ENCODE measurements at regions not wholly inside any gene's neighbourhood (a gene's known extent, or its start where the extent isn't known, plus 50 kb on each side); places are given as distances from the start of the nearest gene placed in this dataset.

DNA sequence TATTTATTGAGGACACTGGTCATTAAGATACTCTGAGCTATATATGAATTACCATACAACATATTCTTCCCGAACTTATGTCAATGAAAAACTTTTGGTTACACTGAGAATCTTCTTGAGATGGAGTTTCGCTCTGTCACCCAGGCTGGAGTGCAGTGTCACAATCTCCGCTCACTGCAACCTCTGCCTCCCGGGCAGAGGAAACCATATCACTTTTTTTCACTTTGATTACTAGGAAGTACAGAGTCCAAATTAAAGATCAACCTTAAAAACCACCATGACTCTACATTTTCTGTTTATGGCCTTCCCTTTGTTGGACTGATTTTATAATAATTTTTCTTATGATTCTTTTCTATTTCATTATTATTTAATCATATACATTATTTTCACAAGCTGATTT lies 336.5 kb downstream of the FSCB start:
- no peak for FAIRE-seq
- intact Hi-C loops (cut with micrococcal nuclease; ENCODE audit: unreplicated experiment) = no loop called here

More for the DNA sequence above, 336.5 kb downstream of the FSCB start:
- TF ChIP-seq SYNCRIP (IDR thresholded peaks at IDR 0.05; ENCODE audit: insufficient read depth, low read depth, low read length) (no peak), RERE (CRISPR knock-in tag; IDR thresholded peaks at IDR 0.05; ENCODE audit: low read depth) (no peak), AHDC1 (CRISPR knock-in tag; IDR thresholded peaks at IDR 0.05; ENCODE audit: borderline replicate concordance) (no peak), ELF1 (CRISPR knock-in tag; IDR thresholded peaks at IDR 0.05) (no peak), ZNF761 (CRISPR knock-in tag; conservative IDR thresholded peaks at IDR 0.05) (no peak), ZNF354B (CRISPR knock-in tag; IDR thresholded peaks at IDR 0.05) (no peak), ZNF839 (CRISPR knock-in tag; IDR thresholded peaks at IDR 0.05; ENCODE audit: borderline replicate concordance) (no peak), STAT6 (CRISPR knock-in tag; IDR thresholded peaks at IDR 0.05; ENCODE audit: borderline replicate concordance) (no peak)
- Histone ChIP-seq H3K27me3 (ENCODE audit: control insufficient read depth in 1 of 2, insufficient read depth in 2 of 2, low read length in 2 of 2) (no peaks in the 10 kb centered on the region), H3K4me2 (ENCODE audit: low read depth, low read length) (no peak overlapping the region), H3K9me3 (ENCODE audit: low read length) (no peaks in the 10 kb centered on the region), H3K4me1 (ENCODE audit: insufficient read depth, low read length) (no peaks in the 10 kb centered on the region), H2AFZ (ENCODE audit: low read length) (no peak overlapping the region), H3K36me3 (replicated peaks in 1 of 2; ENCODE audit: control insufficient read depth in 1 of 2, insufficient read depth in 2 of 2, low read length in 2 of 2) (no peaks in the 10 kb centered on the region), H3K27ac (ENCODE audit: extremely low read length, insufficient read depth, low read length) (no peak overlapping the region), H3K79me2 (ENCODE audit: insufficient read depth, low read length) (no peaks in the 10 kb centered on the region), H3K4me3 (replicated peaks in 1 of 3; ENCODE audit: insufficient read depth in 1 of 3, low read depth in 2 of 3, low read length in 3 of 3) (no peak overlapping the region), H3K9ac (ENCODE audit: insufficient read depth, low read depth, low read length) (no peak overlapping the region), H4K20me1 (ENCODE audit: insufficient read depth, low read length) (no peaks in the 10 kb centered on the region)
- DNase-seq (ENCODE audit: low spot score) = no peak
- ChIA-PET POLR2A (no interaction called here), CTCF (ENCODE audit: low intra/inter-chr PET ratio, low total read pairs) (no interaction called here)
- no TSS peak for BruUV-seq (replicated peaks)
- 4% methylated on average over 4 of the region's 4 CpGs for WGBS (ENCODE audit: low lambda C conversion rate)
- in situ Hi-C loops (cut with HindIII; ENCODE audit: extremely low pct_ligation_motif_present, low pct_unique_long_range_greater_than_20kb) = no loop called here
- ATAC-seq = no peak
